Right lobe of liver (tissue), 4 donors: ENCODE measurements at regions not wholly inside any gene's neighbourhood (a gene's known extent, or its start where the extent isn't known, plus 50 kb on each side); places are given as distances from the start of the nearest gene placed in this dataset.

Experiments
- CTCF ChIP-seq, 4 donors: fragments of 200-600 bp in 3 of 4; fragments of 450-650 bp in 1 of 4; IDR thresholded peaks; one replicate each; pipeline versions ENCODE4 v1.5.1 to v1.8.0; 2016 to 2022; ENCODE audit warnings: antibody characterized with exemption in 4 of 4, mild to moderate bottlenecking in 2 of 4
- POLR2A ChIP-seq: fragments of 450-650 bp; IDR thresholded peaks from one replicate; pipeline ENCODE4 v1.6.1; 2017; ENCODE audit warnings: antibody characterized with exemption, mild to moderate bottlenecking
- donor health status: DM: no; HTN: no; CAD: no.
- donor health status: DM: no; HTN: no; CAD: no.
- donor health status: DM: no; HTN: yes; CAD: no.

DNA sequence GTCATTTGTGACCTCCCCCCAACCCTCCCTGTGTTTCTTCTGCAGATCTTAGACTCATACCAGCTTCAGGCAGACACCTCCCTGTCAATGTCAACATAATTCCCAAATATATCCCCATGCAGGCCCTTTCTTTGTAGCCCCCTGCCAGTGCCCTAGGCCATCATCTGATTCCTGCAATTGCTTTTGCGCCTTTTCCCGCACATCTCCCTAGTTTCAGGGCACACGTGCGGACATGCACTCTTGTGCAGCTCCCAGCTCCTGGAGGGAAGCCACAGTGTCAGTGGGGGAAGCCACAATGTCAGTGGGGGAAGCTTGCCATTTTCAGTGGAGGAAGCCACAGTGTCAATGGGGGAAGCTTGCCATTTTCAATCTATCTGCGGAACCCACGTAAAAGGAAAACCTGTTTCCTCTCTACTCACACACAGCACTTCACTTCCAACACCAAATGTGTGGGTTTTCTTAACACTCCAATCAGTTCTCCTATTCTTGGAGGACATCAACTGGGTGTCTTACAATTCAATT is 256.4 kb downstream of the ACKR3 start:
- TF ChIP-seq CTCF (IDR thresholded peaks at IDR 0.05) = no peak
- TF ChIP-seq POLR2A = no peak
